MG63 (cell line): ENCODE measurements at regions not wholly inside any gene's neighbourhood (a gene's known extent, or its start where the extent isn't known, plus 50 kb on each side); places are given as distances from the start of the nearest gene placed in this dataset.
A peak's percentile ranks its signal among the peaks of the same experiment; 100 is the strongest.

Source experiments
- DNase-seq: peaks from one replicate; pipeline ENCODE4 v3.0.0-alpha.2; 2020
- H3K27me3 ChIP-seq: fragments of 250-450 bp; sonication (Bioruptor Pico); 2 replicates; pipeline ENCODE4 v1.5.1; 2020; ENCODE audit warnings: mild to moderate bottlenecking, moderate library complexity
- H3K36me3 ChIP-seq: fragments of 250-450 bp; sonication (Bioruptor Pico); 2 replicates; pipeline ENCODE4 v1.5.1; 2020; ENCODE audit warnings: mild to moderate bottlenecking, moderate library complexity
- H3K4me3 ChIP-seq: fragments of 250-450 bp; sonication (Bioruptor Pico); 2 replicates; pipeline ENCODE4 v1.5.1; 2020; ENCODE audit warnings: mild to moderate bottlenecking, moderate library complexity
- H3K9me3 ChIP-seq: fragments of 250-450 bp; sonication (Bioruptor Pico); 2 replicates; pipeline ENCODE4 v1.5.1; 2020; ENCODE audit warnings: mild to moderate bottlenecking, moderate library complexity

DNA sequence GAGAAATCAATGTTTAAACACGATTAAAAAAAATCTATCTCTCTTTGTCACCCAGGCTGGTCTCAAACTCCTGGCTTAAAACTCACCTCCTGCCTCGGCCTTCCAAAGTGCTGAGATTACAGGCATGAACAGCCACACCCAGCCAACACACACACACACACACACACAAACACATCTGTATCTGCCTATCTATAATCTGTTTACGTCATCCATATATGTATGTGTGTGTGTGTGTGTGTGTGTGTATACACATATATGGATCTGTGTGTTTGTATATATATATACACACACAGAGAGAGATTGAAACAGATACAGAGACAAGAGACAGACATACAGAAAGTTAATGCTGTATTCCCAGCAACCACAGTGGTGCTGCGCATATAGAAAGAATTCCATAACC is 497.1 kb downstream of the DSC3 start:
- no peaks in the 10 kb centered on the region for H3K36me3 ChIP-seq
- H3K9me3 ChIP-seq: no peaks in the 10 kb centered on the region
- no peak for DNase-seq
- no peak overlapping the region for H3K4me3 ChIP-seq
- no peaks in the 10 kb centered on the region for H3K27me3 ChIP-seq

DNA sequence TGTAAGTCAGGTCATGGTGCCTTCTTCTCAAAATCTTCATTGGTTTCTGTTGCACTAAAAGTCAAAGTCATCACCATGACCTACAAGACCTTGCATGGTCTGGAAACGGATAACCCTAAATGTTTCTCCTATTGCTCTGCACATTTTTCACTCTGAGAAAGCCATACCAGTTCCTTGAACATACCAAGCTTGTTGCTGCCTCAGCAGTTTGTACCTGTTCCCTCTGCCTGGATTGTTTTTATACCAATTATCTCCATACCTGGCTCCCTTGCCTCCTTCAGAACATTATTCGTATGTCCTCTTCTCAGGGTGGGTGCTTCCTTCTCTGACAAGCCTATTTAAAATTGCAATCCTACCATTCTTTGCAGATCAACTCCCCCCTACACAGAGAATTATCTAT is 498.4 kb downstream of the DSC3 start:
- no peaks in the 10 kb centered on the region for H3K36me3 ChIP-seq
- no peaks in the 10 kb centered on the region for H3K9me3 ChIP-seq
- H3K27me3 ChIP-seq: no peaks in the 10 kb centered on the region
- DNase-seq: no peak
- no peak overlapping the region for H3K4me3 ChIP-seq

DNA sequence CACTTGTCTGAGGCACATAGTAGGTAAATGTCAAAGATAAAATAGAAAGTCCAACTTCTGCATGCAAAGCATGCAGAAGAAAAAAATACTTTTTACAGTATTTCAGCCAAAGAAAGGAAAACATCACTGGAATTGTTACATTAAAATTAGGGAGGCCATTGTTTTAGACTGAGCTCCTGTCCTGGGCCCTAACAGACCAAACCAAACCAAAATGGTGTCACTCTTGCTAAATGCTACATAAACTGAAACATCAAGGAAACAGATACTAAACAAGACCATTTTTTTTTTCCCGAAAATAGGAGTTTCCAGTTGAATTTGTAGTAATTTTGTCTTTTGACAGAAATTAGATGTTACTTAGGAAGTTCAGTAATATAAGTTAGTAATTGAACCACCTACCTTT is 508.8 kb downstream of the DSC3 start:
- no peak overlapping the region for H3K4me3 ChIP-seq
- no peaks in the 10 kb centered on the region for H3K9me3 ChIP-seq
- H3K27me3 ChIP-seq: no peaks in the 10 kb centered on the region
- no peak for DNase-seq
- H3K36me3 ChIP-seq: no peaks in the 10 kb centered on the region

DNA sequence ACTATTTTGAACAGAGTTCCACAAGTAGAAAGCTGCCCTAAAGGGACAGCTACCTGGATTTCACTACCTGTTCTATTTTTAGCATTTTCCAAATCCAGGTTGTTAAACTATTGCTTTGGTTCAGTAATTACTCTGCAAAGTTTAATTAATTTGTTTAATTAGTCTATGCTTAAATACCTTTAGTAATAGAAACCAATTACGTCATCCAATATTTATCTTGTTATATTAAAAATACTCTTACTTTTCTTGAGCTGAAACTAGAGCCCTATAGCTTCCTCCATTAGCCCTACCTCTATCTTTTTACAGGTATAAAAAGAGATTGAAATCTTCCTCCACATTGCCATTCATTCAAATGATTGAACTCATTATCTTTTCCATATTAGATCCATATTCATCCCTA is 514.6 kb downstream of the DSC3 start:
- no peaks in the 10 kb centered on the region for H3K36me3 ChIP-seq
- no peak for DNase-seq
- no peaks in the 10 kb centered on the region; the same call in 1 of the 2 replicates for H3K9me3 ChIP-seq
- H3K4me3 ChIP-seq: no peak overlapping the region
- no peaks in the 10 kb centered on the region for H3K27me3 ChIP-seq

DNA sequence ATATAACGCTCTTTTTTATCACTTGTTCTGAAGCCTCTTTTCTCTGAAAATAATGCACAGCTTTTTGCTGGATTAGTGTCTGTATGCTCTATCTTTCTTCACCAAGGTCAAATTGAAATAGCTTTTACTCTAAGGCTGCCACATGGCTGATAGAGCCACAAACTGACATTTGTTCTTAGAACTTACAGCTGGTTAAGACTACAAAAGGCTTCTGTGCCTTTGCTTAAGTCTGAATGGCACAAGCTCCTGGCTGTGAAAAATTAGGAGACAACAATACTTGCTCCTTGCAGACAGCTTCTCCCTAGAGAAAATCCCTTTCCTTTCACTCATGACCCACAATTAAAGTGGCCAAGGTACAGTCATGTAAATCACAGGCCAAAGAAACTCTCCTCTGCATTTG is 515.3 kb downstream of the DSC3 start:
- H3K4me3 ChIP-seq: no peak overlapping the region
- H3K27me3 ChIP-seq: no peaks in the 10 kb centered on the region
- no peaks in the 10 kb centered on the region; the same call in 1 of the 2 replicates for H3K9me3 ChIP-seq
- no peaks in the 10 kb centered on the region for H3K36me3 ChIP-seq
- DNase-seq: no peak

DNA sequence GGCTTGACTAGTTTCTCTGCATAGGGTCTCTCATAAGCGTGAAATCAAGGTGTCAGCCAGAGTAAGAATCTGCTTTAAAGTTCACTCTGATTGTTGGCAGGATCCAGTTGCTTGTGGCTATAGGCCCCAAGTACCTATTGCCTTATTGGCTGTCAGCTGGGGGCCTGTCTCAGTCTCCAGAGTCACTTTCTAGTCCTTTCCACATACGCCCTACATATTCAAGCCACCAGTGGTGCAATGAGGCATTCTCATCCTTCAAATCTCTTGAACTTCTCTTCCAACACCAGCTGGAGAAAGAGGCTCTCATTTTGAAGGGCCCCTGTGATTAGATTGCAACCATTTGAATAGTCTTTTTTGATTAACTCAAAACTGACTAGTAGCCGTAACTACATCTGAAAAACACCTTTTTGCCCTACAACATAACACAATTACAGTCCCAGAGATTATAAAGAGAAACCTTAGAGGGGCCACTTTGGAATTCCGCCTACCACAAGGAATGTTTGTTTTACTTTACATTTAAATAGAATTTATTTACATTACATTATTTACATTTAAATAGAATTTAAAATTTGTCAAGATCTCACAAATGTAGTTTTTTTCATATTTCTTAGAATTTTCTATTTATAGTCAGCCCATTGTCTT is 520.1 kb downstream of the DSC3 start:
- H3K9me3 ChIP-seq: no peaks in the 10 kb centered on the region; the same call in 1 of the 2 replicates
- H3K4me3 ChIP-seq: no peak overlapping the region
- no peak for DNase-seq
- H3K36me3 ChIP-seq: no peaks in the 10 kb centered on the region
- H3K27me3 ChIP-seq: no peaks in the 10 kb centered on the region

DNA sequence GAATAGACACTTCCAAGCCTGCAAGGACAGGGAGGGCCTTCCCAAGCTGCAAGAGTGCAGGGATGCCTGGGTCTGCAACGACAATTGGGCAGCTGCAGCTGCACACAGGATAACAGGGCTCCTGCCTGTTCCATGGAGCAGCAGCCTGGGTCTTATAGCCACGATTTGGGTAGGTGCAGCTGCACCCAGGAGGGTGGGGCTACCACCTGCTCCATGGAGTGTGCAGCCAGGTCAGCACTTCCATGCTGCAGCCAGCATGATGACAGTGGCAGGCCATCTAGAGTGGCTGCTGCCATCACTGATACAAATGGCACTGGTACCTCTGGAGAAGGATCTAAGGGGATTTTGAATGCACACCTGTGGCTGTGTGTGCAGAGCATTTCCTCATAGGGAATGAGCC is 528.5 kb downstream of the DSC3 start:
- H3K4me3 ChIP-seq: no peak overlapping the region
- H3K9me3 ChIP-seq: no peaks in the 10 kb centered on the region
- no peak for DNase-seq
- no peaks in the 10 kb centered on the region for H3K27me3 ChIP-seq
- H3K36me3 ChIP-seq: no peaks in the 10 kb centered on the region

DNA sequence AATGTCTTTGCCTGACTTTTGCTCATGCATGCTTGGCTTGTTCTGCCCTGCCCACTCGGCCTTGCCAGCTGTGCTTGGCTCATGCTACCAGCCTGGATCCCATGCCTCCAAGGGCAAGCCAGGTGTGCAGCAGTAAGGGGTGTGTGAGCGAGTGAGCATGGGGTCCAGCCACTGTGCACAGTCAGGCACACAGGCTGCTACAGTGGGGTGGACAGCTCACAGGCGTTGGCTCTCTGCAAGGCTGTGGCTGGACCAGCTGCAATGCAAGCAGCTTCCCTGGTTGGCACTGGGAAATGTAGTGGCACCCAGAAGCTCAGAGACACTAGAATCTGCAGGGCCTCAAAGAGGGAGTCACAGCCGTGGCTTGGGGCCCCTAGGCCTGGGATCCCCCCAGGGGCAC is 529.7 kb downstream of the DSC3 start:
- no peak for DNase-seq
- no peaks in the 10 kb centered on the region for H3K9me3 ChIP-seq

DNA sequence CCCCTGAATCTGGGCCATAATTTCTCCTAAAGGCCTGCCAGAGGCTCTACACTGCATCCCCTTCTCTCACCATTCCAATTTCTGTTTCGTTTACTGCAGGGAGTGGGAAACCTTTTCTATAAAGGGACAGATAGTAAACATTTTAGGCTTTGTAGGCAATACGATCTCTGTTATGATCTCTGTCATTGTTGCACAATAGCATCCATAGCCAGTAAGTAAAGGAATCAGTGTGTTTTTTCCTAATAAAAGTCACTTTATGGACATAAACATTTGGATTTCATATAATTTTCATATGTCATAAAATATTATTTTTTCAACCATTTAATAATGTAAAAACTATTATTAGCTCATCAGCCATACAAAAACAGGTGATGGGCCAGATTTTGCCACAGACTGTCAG is 531.7 kb downstream of the DSC3 start:
- H3K4me3 ChIP-seq: no peak overlapping the region
- no peak for DNase-seq
- no peaks in the 10 kb centered on the region for H3K36me3 ChIP-seq
- H3K27me3 ChIP-seq: no peaks in the 10 kb centered on the region
- no peaks in the 10 kb centered on the region for H3K9me3 ChIP-seq

More for the DNA sequence above, 529.7 kb downstream of the DSC3 start:
- no peaks in the 10 kb centered on the region for H3K27me3 ChIP-seq
- H3K4me3 ChIP-seq: no peak overlapping the region
- H3K36me3 ChIP-seq: no peaks in the 10 kb centered on the region

DNA sequence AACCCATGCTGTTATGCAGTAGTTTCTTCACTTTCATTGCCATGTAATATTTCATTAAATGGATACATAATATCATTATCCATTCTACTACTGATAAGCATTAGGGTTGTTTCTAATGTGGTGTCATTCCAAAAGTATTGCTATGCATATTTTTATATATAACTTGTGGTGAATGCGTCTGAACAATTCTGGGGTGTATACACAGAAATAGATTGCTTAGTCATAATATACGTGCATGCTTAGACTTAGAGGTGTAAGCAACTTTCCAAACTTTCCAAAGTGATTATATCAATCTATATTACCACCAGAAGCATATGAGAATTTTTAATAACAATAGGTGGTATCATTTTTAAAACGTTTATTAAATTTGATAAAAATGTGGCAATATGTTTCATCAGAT is 540.9 kb downstream of the DSC3 start:
- no peak for DNase-seq
- Histone ChIP-seq H3K36me3 (no peaks in the 10 kb centered on the region), H3K27me3 (no peaks in the 10 kb centered on the region), H3K9me3 (no peaks in the 10 kb centered on the region), H3K4me3 (no peak overlapping the region)

DNA sequence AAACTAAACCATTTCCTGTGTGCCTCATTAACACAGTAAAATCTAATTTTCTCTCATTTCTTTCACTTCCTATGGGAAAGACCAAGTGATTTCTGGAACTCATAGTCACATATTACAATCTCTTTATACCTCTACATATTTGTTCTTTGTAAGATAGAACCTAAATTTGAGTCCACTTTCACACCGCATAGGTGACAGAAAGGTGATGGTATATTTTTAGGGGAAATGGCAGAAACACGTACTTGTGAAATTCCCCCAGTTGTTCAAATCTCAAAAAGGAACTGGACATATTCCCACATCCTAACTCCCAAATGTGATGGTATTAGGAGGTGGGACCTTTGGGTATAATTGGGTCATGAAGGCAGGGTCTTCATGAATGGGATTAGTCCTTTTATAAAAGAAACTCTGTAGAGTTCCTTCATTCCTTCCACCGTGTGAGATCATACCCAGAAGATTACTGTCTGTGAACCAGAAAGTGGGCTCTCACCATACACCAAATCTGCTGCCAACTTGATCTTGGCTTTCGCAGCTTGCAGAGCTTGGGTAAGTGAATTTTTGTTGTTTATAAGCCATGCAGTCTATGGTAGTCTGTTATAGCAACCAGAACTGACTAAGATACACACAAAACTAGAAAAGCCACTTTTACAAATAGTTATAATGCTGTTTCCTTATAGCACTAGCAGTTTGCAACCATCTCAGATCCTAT is 542.1 kb downstream of the DSC3 start:
- H3K36me3 ChIP-seq: no peaks in the 10 kb centered on the region

DNA sequence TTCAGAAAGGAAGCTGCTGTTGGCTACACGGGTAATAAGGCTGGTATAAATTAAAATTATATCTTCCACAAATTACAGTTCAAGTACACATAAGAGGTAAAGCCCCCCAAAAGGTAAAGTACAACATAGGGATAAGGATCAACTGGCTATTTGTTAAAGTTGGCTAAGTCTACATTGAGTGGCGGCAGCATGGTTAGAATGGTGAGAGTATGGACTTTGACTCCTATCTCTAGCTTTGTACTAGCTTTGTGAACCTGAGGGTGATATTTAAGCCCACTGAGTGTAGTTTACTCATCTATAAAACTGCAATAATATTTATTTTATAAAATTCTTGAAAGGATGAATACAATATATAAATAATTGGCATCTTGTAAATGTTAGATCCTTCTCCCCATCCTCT is 542.8 kb downstream of the DSC3 start:
- Histone ChIP-seq H3K9me3 (no peaks in the 10 kb centered on the region), H3K4me3 (no peak overlapping the region), H3K27me3 (no peaks in the 10 kb centered on the region), H3K36me3 (no peaks in the 10 kb centered on the region)
- no peak for DNase-seq

More for the DNA sequence above, 542.1 kb downstream of the DSC3 start:
- H3K27me3 ChIP-seq: no peaks in the 10 kb centered on the region
- DNase-seq: no peak
- H3K9me3 ChIP-seq: no peaks in the 10 kb centered on the region
- no peak overlapping the region for H3K4me3 ChIP-seq

DNA sequence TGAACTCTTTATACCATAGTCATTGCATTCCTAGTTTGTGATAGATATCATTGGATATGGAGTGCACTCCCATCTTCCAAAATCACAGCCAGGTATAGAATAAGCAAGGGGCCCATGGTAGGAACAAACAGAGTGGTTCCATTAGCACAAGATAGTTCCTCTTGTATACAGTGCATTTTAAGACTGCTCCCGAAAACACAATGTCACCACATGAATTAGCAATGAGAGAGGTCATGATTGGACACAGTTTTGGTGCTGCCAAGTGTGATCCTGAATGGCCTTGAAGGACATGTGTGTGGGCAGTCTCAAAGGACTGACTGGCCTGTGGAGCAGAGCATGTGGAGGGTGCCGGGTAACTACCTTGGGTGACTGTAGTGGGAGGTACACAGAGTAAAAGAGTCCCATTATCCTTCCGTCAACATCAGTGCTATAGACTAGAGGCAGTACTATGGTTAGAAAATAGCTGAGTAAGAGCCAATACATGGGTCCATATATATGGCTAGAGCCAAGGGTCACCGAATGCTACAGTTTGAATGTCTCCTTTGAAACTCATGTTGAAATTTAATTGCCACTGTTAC is 549.9 kb downstream of the DSC3 start:
- Histone ChIP-seq H3K4me3 (no peak overlapping the region), H3K27me3 (no peaks in the 10 kb centered on the region), H3K9me3 (no peaks in the 10 kb centered on the region), H3K36me3 (no peaks in the 10 kb centered on the region)
- DNase-seq: no peak

DNA sequence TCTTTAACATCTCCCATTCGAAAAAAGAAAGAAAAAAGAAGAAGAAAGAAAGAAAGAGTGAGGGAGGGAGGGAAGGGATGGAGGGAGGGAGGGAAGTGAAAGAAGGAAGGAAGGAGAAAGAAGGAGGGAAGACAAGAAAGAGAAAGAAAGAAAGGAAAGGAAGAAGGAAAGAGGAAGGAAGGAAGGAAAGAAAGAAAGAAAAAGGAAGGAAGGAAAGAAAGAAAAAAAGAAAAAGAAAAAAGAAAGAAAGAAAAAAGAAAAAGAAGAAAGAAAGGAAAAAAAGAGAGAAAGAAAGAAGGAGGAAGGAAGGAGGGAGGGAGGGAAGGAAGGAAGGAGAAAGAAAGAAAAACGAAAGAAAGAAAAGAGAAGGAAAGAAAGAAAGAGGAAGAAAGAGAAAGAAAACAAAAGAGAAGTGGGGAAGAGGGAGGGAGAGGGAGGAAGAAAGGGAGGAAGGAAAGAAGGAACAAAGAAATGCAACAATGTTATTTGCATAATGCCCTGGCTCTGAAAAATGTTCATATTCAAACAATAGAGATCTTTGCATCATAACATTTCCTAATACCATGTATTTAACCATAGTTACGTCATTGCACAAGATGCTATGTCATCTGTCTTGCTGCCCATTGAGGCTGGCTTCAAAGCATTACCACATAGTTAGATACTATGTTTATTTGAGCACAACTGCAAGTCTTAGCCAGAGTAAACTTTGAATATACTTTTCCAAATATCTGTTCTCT is 550.6 kb downstream of the DSC3 start:
- Histone ChIP-seq H3K9me3 (no peaks in the 10 kb centered on the region), H3K4me3 (no peak overlapping the region), H3K36me3 (no peaks in the 10 kb centered on the region), H3K27me3 (no peaks in the 10 kb centered on the region)
- no peak for DNase-seq

DNA sequence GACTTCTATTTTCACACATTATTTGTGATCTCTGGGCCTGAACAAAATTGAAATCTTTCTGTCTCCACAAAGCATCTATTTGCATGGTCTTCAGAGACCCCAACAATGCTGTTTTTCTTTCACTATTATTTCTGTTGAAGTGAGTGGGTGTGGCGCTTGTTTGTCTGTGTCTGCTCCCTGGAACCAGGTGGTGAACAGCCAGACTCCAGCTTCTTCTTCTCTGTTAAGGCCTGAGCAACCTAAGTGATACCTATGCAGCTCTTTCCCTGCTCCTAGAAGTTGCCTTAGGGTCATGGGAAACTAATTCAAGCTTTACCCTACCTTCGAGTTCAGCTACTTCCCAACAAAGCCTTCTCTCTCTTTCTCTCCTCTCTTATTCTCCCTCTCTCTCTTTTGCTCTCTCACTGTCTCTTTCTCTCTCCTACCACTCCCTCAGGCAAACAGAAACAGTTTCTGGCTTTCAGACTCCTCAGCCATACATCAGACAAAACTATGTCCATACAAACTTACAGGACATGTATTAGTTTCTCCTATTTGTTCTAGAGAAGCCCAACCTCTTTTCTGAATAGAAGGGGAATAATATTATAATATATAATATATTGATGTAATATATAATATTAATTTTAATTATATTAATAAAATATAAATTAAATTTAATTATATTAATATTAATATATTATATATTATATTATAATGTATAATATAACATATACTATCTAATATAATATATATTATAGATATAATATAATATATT is 552.5 kb downstream of the DSC3 start:
- H3K36me3 ChIP-seq: no peaks in the 10 kb centered on the region
- no peak overlapping the region for H3K4me3 ChIP-seq
- DNase-seq: no peak
- H3K9me3 ChIP-seq: no peaks in the 10 kb centered on the region
- no peaks in the 10 kb centered on the region for H3K27me3 ChIP-seq

DNA sequence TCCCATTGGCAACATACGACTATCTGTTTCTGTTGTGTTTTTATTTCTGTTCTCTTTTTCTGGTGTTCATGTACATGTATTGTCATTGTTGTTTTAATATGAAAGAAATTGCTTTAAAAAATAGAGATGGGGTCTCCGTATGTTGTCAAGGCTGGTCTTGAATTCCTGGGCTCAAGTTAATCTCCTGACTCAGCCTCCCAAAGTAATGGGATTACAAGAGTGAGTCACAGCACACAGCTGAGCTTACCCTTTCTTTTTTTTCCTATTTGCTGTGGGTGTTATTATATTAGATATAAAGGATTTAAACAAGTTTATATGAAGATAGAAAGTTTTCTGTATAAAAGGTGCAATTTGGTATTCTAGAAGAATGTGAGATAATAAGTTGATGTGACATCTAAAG is 554.6 kb downstream of the DSC3 start:
- DNase-seq: peak; percentile 18
- Histone ChIP-seq H3K4me3 (no peak overlapping the region), H3K27me3 (no peaks in the 10 kb centered on the region), H3K9me3 (no peaks in the 10 kb centered on the region), H3K36me3 (no peaks in the 10 kb centered on the region)

DNA sequence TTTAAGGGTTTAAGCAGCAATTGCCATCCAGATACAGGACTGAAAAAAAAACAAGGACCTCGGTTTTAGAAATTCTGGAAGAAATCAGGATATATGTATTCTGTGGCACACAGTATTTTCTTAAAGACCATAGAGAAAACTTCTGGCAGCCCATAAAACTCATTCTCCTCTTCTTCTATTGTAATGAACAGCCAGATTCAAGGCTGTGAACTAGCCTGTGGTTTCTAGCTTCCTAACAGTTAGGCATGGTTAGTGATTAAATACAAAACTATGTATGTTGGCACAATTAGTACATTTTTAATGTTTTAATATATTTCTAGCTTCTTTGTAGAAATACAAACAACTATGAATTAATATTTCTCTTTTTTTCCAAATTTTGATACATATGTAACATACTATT is 555.7 kb downstream of the DSC3 start:
- Histone ChIP-seq H3K9me3 (no peaks in the 10 kb centered on the region), H3K27me3 (no peaks in the 10 kb centered on the region), H3K36me3 (no peaks in the 10 kb centered on the region), H3K4me3 (no peak overlapping the region)
- DNase-seq: no peak
